ENCODE measurements at regions not wholly inside any gene's neighbourhood (a gene's known extent, or its start where the extent isn't known, plus 50 kb on each side); places are given as distances from the start of the nearest gene placed in this dataset.

- no peak for TF ChIP-seq CTCF (IDR thresholded peaks at IDR 0.05; ENCODE audit: insufficient read depth, low read depth, low read length)
- no peak for TF ChIP-seq EZH2 (IDR thresholded peaks at IDR 0.05; ENCODE audit: insufficient read depth, low read length)
These were observed 120.2 kb downstream of the SLC35B3 start for GRCh38 chr6:8315154-8315553.

Measured in astrocyte (in vitro differentiated cells and primary cell).